HEK293T (cell line): ENCODE measurements at regions not wholly inside any gene's neighbourhood (a gene's known extent, or its start where the extent isn't known, plus 50 kb on each side); places are given as distances from the start of the nearest gene placed in this dataset.
"Not testable (repeated sequence)": the region's sequence is repeated elsewhere in the genome, so short reads cannot be mapped to it uniquely, and the experiment has no call there.

Source experiments
- CTCF ChIA-PET: fragments of 350-600 bp; formaldehyde crosslinking; extraction: SDS; loops from one replicate; lab custom pipeline; 2021; ENCODE audit warnings: antibody characterized with exemption, inconsistent platforms; lab: Yijun Ruan, JAX
- POLR2A ChIA-PET: fragments of 350-600 bp; formaldehyde crosslinking; extraction: SDS; loops from one replicate; lab custom pipeline; 2020; ENCODE audit warnings: antibody characterized with exemption, inconsistent platforms; lab: Yijun Ruan, JAX
- DNase-seq: peaks from one replicate; pipeline ENCODE4 v3.0.0; 2012; ENCODE audit warnings: mixed read lengths; ENCODE audit errors: extremely low spot score
- ARNT ChIP-seq: fragments of 450-650 bp; IDR thresholded peaks from 2 replicates; pipeline ENCODE4 v1.6.1; 2017; ENCODE audit warnings: mild to moderate bottlenecking
- BHLHE40 ChIP-seq: fragments of 450-650 bp; IDR thresholded peaks from 2 replicates; pipeline ENCODE4 v1.6.1; 2016; ENCODE audit warnings: mild to moderate bottlenecking, moderate library complexity, borderline replicate concordance
- CTBP1 ChIP-seq: fragments of 450-650 bp; IDR thresholded peaks from 2 replicates; pipeline ENCODE4 v1.6.1; 2016; ENCODE audit warnings: borderline replicate concordance
- ELF4 ChIP-seq: fragments of 450-650 bp; IDR thresholded peaks from 2 replicates; pipeline ENCODE4 v1.6.1; 2017; ENCODE audit warnings: antibody characterized with exemption
- FOXA1 ChIP-seq: fragments of 450-650 bp; IDR thresholded peaks from 2 replicates; pipeline ENCODE4 v1.6.1; 2016; ENCODE audit warnings: mild to moderate bottlenecking
- FOXK2 ChIP-seq: fragments of 450-650 bp; IDR thresholded peaks from 2 replicates; pipeline ENCODE4 v1.6.1; 2016; ENCODE audit warnings: mild to moderate bottlenecking
- FOXM1 ChIP-seq: fragments of 450-650 bp; IDR thresholded peaks from 2 replicates; pipeline ENCODE4 v1.6.1; 2017; ENCODE audit warnings: mild to moderate bottlenecking, borderline replicate concordance
- HDGF ChIP-seq: fragments of 450-650 bp; IDR thresholded peaks from 2 replicates; pipeline ENCODE4 v1.6.1; 2017; ENCODE audit warnings: antibody characterized with exemption, borderline replicate concordance
- L3MBTL2 ChIP-seq: fragments of 450-650 bp; conservative IDR thresholded peaks from 2 replicates; pipeline ENCODE4 v1.6.1; 2016; ENCODE audit warnings: mild to moderate bottlenecking
- LEF1 ChIP-seq: fragments of 450-650 bp; IDR thresholded peaks from 2 replicates; pipeline ENCODE4 v1.6.1; 2017; ENCODE audit warnings: mild to moderate bottlenecking, borderline replicate concordance
- NFRKB ChIP-seq: fragments of 450-650 bp; IDR thresholded peaks from 2 replicates; pipeline ENCODE4 v1.6.1; 2016; ENCODE audit warnings: mild to moderate bottlenecking, moderate library complexity
- SP1 ChIP-seq: fragments of 450-650 bp; IDR thresholded peaks from 2 replicates; pipeline ENCODE4 v1.6.1; 2017
- SUZ12 ChIP-seq: fragments of 450-650 bp; IDR thresholded peaks from 2 replicates; pipeline ENCODE4 v1.6.1; 2016; ENCODE audit warnings: mild to moderate bottlenecking
- TARDBP ChIP-seq: fragments of 450-650 bp; IDR thresholded peaks from 2 replicates; pipeline ENCODE4 v1.6.1; 2016
- ZNF384 ChIP-seq: fragments of 450-650 bp; IDR thresholded peaks from 2 replicates; pipeline ENCODE4 v1.6.1; 2016
- TF ChIP-seq, protein P1 (sequence below): fragments of 450-650 bp; IDR thresholded peaks from 2 replicates; pipeline ENCODE4 v1.6.1; 2016

DNA sequence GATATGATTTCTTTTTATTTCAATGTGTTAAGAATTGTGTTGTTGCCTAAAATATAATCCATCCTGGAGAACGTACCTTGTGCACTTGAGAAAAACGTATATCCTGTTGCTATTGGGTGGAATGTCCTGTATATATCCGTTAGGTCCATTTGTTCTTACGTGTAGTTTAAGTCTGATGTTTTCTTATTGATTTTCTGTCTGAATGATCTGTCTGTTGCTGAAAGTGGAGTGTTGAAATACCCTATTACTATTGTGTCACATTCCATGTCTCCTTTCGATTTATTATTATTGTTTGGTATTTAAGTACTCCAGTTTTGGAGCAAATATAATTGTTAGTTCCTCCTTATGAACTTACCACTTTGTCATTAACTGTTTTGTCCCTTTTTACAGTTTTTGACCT, 270.6 kb downstream of the UBE2NL start:
- CTCF ChIA-PET, DNase-seq, POLR2A ChIA-PET: not testable (repeated sequence)

DNA sequence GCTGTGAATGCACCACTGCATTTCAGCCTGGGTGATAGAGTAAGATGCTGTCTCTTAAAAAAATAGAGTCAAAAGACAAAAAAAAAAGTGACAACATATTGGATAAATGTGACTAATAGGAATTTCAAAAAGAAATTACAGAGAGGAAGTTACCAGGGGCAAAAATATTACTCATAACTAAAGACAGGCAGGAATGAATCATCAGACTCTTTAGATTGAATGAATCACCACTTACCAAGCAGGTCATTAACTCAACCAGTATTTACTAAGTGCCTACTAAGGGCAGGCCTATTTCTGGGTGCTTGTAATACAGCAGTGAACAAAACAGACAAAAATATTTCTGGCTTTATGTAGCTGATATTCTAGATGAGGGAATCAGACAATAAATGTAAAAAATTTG, 301.3 kb downstream of the UBE2NL start:
- CTCF ChIA-PET, DNase-seq: not testable (repeated sequence)

DNA sequence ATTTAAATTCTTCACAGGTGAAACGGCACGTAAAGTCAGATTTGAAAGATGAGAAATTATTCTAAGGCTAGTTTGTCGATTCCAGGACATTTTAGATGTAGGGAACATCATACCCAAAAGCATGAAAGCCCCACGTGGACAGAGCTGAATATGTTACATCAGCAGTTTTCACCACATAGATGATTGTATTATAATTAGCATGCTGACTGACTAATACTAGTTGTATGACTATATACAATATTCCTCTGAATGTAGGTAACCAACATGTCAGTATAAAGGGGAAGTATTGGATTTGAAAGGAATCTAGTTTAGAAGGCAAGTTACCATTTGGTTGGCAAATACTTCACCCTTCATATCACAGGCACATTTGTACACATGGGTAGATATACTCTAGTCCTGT, 304.6 kb downstream of the UBE2NL start:
- CTCF ChIA-PET, POLR2A ChIA-PET: not testable (repeated sequence)

More for the DNA sequence above, 301.3 kb downstream of the UBE2NL start:
- POLR2A ChIA-PET: not testable (repeated sequence)

DNA sequence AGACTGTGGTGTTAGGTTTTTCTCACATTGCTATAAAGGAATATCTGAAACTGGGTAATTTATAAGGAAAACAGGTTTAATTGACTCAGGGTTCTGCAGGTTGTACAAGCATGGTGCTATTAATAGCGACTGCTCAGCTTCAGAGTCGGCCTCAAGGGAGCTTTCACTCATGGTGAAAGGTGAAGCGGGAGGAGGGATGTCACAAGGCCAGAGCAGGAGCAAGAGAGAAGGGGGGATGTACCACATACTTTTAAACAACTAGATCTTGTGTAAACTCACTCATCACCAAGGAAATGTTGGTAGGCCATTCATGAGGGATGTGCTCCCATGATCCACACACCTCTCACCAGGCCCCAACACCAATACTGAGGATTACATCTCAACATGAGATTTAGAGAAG, 313.2 kb downstream of the UBE2NL start:
- DNase-seq, CTCF ChIA-PET, POLR2A ChIA-PET: not testable (repeated sequence)

More for the DNA sequence above, 304.6 kb downstream of the UBE2NL start:
- DNase-seq: not testable (repeated sequence)

DNA sequence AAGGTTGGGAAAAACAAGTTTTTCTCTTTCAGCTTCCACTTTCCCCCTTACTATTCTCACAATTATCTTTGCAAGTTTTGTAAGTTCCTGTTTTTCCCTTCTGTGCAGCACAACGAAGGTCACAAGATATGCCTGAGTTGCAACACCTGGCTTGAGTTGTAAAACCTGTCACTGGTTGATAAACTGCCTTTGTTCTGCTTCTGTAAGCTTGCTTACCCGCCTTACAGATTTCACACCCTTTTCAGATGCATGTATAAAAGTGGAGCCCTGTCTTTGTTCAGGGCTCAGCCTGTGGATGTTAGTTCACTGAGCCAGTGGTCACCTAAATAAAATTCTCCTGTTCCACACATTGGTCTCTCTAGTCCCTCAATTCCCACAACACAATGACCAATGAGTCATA, 318.9 kb downstream of the UBE2NL start:
- DNase-seq, CTCF ChIA-PET, POLR2A ChIA-PET: not testable (repeated sequence)

DNA sequence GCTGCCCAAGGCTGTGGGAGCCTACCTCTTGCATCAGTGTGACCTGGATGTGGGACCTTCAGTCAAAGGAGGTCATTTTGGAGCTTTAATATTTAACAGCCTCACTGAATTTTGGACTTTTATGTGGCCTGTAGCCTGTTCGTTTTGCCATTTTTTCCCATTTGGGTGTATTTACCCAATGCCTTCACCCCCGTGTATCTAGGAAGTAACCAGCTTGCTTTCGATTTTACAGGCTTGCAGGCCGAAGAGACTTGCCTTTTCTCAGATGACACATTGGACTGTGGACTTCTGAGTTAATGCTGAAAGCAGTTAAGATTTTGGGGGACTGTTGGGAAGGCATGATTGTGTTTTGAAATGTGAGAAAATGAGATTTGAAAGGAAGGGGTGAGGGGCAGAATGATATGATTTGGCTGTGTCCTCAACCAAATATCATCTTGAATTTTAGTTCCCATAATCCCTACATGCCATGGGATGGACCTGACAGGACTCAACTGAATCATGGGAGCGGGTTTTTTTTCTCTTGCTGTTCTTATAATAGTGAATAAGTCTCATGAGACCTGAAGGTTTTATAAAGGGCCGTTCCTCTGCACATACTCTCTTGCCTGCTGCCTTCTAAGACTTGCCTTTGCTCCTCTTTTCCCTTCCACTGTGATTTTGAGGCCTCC, 324.6 kb downstream of the UBE2NL start:
- CTCF ChIA-PET, DNase-seq, POLR2A ChIA-PET: not testable (repeated sequence)

DNA sequence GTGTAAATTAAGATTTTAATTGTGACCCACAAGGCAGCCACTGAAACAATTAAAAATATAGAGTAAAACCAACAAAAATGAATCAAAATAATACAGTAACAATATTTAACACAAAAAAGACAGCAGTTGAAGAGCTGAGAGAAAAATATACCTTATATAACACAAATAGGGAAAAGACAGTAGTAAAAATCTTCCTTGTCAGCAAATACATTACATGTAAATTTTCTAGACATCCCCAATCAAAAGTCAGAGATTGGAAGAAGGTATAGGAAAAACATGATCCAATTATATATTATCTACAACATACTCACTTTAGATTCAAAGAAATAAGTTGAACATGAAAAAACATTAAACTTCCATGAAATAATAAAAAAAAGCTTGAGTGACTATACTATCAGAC, 330.8 kb downstream of the UBE2NL start:
- ChIA-PET POLR2A (no interaction called here), CTCF (no interaction called here)
- no peak for DNase-seq
- TF ChIP-seq NFRKB (no peak), L3MBTL2 (no peak), HDGF (no peak), CTBP1 (no peak), SP1 (no peak), BHLHE40 (no peak), ELF4 (no peak)
- TF ChIP-seq, protein P1, sequence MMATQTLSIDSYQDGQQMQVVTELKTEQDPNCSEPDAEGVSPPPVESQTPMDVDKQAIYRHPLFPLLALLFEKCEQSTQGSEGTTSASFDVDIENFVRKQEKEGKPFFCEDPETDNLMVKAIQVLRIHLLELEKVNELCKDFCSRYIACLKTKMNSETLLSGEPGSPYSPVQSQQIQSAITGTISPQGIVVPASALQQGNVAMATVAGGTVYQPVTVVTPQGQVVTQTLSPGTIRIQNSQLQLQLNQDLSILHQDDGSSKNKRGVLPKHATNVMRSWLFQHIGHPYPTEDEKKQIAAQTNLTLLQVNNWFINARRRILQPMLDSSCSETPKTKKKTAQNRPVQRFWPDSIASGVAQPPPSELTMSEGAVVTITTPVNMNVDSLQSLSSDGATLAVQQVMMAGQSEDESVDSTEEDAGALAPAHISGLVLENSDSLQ: no peak

DNA sequence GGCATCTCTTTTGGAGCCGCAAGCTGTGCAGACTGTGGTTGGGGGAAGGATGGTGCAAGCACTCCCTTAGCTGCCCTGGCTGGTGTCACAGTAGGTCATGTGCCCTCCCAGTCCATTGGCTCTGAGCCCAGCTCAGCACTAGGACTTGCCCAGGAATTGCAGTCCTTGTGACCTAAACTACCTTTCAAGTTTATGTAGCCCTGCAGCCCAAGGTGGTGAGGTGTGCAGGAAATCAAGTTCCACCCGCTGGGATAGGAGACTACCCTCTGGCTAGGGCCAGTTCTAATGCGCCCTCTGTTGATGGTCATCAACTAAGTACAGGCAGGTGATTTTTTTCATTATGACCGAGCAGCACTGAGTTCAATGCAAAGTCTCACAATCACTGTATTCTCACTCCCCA, 335.2 kb downstream of the UBE2NL start:
- TF ChIP-seq L3MBTL2: no peak
- CTCF ChIA-PET: no interaction called here
- POLR2A ChIA-PET: no interaction called here
- DNase-seq: no peak

DNA sequence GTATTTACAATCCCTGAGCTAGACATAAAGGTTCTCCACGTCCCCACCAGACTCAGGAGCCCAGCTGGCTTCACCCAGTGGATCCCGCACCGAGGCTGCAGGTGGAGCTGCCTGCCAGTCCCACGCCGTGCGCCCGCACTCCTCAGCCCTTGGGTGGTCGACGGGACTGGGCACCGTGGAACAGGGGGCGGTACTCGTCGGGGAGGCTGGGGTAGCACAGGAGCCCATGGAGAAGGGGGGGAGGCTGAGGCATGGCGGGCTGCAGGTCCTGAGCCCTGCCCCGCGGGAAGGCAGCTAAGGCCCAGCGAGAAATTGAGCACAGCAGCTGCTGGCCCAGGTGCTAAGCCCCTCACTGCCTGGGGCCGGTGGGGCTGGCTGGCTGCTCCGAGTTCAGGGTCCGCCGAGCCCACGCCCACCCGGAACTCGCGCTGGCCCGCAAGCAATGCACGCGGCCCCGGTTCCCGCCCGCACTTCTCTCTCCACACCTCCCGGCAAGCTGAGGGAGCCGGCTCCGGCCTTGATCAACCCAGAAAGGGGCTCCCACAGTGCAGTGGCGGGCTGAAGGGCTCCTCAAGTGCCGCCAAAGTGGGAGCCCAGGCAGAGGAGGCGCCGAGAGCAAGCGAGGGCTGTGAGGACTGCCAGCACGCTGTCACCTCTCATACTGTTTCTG, 347.4 kb downstream of the UBE2NL start:
- DNase-seq, CTCF ChIA-PET, POLR2A ChIA-PET: not testable (repeated sequence)

DNA sequence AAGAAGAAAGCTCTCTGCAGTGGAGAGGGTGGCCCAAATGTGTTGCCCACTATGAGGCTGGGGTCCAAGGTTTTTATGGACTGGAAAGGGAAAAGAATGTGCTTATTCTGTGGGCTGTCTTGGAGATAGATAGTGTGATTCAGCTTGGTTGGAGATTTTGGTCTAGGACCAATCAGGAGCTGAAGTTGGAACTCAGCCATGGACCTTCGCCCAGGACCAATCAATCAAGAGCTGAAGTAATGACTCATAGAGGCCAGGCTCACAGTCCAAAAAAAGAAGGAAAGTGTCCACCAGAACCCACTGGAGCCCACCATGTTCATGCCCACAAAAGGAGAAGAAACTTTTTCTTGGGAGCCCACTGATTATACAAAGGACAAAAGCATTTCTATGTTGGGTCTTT, 369.5 kb downstream of the UBE2NL start:
- POLR2A ChIA-PET: no interaction called here
- TF ChIP-seq CTBP1 (no peak), FOXM1 (no peak), ARNT (no peak), SUZ12 (no peak), FOXA1 (no peak), FOXK2 (no peak), BHLHE40 (no peak), NFRKB (no peak), SP1 (no peak), ZNF384 (no peak), ELF4 (no peak), HDGF (no peak), TARDBP (no peak), L3MBTL2 (no peak), LEF1 (no peak)
- TF ChIP-seq, protein P1: no peak
- CTCF ChIA-PET: no interaction called here
- DNase-seq: no peak
